GM21825 (cell line): ENCODE measurements at regions not wholly inside any gene's neighbourhood (a gene's known extent, or its start where the extent isn't known, plus 50 kb on each side); places are given as distances from the start of the nearest gene placed in this dataset.

Source experiments
- ATAC-seq: cut with Tn5 transposase; IDR thresholded peaks from one replicate; pipeline ENCODE4 v1.9.1; 2021; ENCODE audit warnings: mild to moderate bottlenecking, moderate library complexity; ENCODE audit not compliant: unreplicated experiment

DNA sequence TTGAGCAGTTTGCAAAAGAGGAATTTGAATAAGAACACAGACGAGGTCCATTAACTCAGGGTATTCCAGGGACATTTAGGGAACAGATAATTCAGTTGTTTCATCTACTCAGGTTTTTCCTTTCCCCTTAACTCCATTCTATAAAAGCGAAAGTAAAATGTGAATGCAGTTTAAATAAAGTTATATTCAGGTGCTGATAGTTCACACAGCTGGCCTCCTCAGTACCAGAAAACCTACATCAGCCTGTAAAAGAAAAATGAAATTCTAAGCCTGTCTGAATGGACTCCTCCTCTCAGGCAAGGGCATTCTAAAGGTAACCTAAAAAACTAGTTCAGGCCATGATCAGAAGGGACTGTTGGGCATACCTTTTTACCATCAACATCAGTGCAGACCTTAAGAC, 873.8 kb downstream of the SUCLG1 start:
- no peak for ATAC-seq

DNA sequence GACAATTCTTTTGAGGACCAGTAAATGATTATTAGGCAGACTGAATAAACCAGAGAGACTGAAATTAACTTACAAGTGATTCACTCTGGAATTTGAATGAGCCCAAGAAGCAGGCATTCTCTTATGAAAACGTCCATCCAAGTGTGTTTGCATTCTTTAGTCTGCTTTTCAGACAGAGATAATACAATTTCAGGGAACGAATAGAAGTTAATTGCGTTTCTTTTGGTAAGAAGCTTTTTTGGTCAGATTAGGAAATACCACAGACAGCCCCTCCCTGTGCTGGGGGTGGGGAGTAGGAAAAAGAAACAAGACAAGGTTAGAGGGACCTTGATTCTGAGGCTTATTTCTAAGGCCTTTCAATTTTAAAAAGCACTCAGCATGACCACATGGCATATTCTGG, 874.4 kb downstream of the SUCLG1 start:
- no peak for ATAC-seq

DNA sequence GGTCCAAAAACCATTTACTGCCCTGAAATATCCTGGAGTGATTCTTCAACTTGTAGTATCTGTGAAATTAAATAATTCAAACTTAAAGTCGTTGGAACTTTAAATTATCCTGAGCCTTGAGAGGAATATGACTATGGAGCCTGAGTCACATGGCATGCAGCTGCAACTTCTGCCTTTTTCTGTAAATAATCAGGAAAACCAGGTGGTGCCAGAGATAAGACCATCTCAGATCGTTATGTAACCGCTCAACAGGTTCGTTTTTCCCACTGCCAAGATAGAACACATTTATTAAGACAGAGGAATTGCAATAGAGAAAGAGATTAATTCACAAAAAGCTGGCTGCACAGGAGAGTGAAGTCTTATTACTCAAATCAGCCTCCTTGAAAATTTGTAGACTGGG, 876.5 kb downstream of the SUCLG1 start:
- no peak for ATAC-seq

DNA sequence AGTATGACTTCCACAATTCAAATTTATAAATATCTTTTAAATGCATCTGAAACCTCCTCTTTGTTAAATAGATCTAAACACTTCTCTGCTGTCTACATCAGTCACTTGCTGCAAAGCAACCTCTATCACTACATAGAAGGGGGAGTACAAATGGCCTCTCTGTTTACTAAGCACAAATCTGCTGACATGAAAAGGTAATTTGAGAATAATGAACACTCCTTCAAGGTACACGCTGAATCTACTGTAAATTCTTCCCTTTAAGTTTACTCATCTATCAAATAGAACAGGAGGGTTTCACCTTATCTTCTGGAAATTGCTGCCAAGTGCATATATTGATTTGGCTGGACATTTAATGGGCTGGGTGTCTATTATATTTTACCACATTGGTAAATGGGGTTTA, 879.6 kb downstream of the SUCLG1 start:
- ATAC-seq, result no peak

DNA sequence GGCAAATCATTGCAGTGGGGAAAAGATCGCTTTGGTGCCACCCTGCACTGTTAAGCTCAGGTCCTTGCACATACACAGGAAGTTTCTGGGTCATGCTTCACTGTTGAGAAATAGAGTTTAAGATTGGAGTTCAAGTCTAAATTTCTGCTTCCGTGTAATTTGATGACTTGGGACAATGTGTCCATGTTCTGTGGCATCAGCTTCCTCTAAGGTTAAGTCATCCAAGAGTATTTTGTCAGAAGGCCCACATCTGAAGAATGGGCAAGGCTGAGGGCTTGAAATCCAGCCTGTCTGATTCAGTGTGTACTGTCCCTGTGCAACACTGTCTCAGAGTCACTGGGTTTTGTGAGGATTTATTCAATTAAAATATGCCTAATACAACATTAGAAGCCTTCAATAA, 880.7 kb downstream of the SUCLG1 start:
- ATAC-seq, result no peak

DNA sequence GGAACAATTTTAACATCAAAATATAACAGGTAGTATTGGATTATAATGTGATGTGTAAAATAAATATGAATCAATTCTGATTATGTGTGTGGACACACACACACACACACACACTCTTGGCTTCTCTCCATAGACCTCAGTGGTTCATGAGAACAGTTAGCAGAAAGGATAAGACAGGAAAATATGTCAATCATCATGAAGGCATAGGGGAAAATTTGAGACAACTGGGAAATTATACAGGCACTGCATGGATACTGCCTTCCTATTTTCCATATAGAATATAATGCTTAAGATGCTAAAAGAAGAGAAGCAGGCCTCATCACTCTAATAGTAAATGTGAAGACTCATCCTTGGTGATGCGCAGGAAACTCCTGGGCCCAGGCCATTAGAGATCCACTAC, 884.5 kb downstream of the SUCLG1 start:
- ATAC-seq, result no peak

DNA sequence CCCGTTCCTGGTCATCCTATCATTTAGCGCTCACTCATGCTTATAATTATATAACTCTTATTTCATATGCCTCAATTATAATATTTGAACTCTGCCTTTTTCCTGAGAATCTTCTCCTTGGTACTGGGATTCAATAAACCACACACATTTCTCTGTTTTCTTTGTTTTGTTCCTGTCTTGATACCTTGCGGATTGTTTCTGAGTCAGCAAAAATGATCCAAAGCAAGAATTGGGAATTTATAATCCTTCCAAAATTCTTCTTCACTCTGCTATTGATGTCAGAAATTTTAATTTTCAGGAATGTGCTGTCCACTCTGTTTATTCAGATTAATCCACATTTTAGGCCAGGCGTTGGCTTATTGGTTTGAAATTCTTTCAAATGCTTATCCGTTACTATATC, 886.0 kb downstream of the SUCLG1 start:
- no peak for ATAC-seq

DNA sequence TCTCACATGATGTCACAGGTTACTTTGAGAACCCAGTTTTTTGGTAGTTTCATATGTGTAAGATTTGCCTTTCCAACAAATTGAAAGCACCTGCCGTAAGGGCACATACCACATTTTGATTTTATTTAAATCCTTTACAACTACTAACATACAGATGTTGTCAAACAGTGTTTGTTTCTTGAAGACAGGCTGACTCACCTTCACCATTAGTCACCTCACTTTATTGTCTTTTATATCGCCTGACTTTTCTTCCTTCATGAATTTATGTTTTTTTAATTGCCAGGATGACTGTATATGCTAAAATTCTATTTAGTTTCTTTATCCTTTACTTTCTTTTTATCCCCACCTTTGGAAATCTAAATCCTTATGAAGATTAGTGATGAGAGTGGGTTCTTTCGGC, 886.7 kb downstream of the SUCLG1 start:
- no peak for ATAC-seq

DNA sequence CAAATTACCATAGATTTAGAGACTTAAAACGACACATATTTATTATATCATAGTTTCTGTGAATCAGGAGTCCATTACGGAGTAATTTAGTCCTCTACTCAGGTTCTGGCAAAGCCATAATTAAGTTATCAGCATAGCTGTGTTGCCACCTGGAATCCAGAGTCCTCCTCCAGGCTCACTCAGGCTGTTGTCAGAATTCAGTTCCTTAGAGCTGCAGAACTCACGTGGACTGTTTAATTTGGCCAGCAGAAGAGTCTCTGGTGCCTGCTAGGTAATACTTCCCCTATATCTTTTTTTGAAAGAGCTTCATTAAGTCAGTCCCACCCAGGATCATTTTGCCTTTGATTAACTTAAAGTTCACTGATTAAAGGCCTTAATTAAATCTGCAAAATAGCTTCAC, 891.5 kb downstream of the SUCLG1 start:
- ATAC-seq, result no peak

DNA sequence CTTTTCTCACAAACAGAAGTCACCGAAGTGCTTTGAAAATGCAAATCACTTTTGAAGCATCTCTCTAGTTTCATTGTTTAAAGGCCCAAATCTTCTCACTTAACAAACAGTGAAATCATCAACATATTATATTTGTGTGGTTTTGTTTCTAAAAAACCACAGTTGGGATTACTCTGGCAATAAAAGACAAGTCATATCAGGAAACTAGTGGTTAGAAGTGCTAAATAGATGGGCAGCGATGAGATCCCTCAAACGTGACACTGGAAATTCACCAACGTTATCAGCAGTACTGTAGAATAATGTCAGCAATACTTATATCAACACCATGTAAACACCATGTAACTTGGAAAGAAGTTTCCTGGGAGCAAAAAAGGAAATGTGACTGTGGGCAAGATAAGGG, 893.5 kb downstream of the SUCLG1 start:
- ATAC-seq, result no peak

DNA sequence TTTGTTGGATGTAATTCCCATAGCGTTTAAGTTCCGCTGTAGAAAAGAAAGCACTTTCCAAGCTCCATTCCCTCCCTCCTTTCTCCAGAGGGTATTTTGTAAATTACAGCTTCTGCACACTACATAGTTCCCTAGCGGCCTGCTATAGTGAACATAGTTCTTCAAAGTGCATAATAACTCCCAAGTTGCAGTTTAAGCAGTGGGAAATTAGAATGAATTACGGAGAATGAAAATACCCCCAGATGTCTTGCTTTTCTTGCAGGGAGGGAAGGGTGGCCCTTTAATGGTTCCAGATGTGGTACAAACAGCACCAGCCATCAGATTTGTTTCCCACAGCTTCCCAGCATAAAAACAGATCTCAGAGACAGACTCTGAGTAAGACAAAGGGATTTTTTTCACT, 893.9 kb downstream of the SUCLG1 start:
- no peak for ATAC-seq

DNA sequence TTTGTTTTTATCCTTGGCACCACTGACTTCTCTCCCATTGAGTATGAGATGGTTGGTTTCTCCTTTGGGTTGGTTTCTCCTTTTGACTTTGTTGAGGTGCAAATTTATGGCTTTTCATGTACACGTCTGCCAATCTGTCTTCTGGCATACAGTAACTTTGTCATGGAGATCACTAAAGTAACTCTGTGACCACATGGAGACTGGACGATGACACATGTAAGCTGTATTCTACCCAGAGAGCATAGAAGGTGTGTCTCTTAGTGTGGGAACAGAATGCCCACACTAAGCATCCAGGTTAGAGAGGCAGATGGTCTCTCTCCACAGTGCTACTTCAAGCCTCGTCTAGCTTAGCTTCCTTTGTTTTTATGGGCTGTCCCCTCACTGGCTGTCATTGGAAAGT, 897.5 kb downstream of the SUCLG1 start:
- ATAC-seq, result no peak

DNA sequence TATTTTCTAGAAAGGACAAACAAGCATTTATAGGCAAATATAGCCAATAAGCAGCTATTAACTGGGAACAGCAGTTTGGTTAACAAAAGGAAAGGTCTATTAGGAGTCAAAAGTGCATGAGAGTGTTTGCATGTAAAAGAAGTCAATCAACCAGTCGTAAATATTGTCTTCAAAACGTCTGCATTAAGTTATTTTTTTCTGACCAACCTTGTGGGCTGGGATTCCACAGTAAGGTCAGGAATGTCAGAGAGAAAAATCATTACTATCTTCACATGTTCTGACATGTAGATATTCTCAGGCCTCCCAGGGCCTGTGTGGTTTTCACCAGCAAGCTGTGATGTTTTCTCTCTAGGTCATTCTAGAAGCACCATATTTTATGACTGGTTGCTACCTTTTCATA, 922.5 kb downstream of the SUCLG1 start:
- no peak for ATAC-seq

DNA sequence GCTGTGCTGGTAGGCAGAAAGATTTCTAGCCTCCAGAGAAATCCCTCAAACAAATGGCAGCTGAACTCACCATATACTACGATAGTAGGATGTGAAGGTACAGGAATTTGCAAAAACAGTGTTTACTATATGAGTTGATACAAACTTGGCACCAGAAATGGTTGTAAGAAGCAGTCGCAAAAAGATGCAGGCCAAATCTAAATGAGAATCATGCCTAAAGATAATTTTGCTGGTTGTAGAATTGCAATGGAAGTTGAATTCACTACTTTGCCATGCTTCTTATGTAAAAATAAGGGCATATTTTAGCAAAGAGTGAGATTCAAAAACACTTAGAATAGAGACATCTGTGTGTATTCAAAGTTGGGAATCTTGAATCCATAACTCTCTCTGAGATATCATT, 924.7 kb downstream of the SUCLG1 start:
- no peak for ATAC-seq

DNA sequence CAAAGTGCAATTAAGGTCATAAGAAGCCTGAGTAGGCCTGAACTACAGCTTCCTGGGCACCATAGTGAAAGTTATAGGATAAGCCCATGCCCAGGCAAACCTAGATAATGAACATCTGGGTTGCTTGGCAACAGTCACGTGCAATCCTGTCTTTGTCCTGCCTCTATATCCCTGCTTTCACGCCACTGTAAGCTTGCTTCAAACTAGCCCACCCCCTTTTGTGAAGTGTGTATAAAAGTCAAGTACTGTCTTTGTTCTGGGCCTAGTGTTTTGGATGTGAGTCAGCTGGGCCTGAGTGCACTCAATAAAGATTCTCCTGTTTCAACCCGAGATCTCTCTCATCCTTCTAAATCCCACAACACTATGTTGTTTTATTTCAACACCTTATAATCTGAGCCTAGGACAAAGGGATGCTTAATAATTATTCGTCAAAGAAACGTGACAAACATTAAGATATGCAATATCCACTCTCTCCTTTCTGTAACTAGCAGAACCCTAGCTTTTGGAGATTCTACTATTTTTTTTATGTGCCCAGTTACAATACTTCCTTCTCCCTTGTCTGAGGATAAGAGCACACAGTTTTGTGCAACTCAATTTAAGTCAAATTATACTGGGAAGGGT, 927.8 kb downstream of the SUCLG1 start:
- no peak for ATAC-seq

DNA sequence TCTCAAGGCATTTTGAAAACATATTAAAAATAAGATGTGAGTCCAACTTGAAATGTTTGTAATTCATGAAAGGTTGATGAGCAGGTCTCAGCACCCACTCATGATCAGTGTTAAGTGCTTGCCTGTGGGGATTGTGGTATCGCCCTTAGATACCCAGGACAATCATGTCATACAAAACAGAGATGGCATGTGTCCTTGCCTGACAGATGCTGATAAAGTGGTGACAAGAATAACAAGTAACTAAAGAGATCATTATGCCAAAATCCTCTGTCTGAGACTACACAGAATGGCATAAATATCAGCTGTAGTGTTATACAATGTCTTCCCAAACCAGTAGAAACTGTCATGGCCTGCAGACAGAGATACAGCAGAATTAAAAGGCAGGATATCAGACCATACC, 930.3 kb downstream of the SUCLG1 start:
- no peak for ATAC-seq

DNA sequence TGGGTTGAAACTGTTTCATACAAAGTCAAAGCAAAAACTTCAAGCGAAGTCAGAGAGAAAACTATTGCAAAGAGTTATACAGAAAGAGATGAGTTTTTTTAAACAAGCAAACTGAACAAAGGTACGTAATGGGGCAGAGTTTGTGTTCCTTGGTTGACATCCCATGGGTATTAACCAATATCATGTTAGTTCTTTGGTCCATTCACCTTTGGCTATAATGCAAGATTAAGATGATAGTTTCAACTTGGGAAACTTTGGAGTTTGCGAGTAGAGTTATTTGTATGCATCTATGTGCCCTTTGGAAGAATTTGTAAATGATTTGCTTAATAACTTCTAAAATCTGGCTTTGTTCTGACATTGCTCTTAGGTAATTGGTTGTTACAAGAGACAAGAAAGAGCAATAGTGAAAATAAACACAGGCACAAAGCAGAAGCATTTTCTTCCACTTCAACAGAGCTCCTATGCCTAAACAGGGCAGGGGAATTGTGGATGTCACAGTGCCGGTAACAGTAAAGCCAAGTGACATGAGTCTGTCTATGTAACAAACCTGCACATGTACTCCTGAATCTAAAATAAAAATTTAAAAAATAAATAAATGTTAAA, 936.1 kb downstream of the SUCLG1 start:
- ATAC-seq, result no peak

DNA sequence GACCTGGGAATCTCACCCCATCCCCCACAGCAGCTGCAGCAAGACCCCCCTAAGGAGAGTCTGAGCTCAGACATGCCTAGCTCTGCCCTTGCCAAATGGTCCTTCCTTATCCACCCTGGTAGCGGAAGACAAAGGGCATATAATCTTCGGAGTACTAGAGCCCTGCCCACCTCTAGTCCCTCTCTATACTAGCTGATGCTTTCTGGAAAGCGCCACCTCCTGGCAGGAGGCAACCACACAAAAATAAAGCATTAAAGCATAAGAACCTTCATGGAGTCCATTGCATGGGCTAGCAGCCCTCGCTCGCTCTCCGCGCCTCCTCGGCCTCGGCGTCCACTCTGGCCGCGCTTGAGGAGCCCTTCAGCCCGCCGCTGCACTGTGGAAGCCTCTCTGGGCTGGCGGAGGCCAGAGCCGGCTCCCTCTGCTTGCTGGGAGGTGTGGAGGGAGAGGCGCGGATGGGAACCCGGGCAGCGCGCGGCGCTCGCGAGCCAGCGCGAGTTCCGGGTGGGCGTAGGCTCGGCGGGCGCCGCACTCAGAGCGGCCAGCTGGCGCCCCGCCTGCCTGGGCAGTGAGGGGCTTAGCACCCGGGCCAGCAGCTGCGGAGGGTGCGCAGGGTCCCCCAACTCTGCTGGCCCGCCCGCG, 941.2 kb downstream of the SUCLG1 start:
- no peak for ATAC-seq

DNA sequence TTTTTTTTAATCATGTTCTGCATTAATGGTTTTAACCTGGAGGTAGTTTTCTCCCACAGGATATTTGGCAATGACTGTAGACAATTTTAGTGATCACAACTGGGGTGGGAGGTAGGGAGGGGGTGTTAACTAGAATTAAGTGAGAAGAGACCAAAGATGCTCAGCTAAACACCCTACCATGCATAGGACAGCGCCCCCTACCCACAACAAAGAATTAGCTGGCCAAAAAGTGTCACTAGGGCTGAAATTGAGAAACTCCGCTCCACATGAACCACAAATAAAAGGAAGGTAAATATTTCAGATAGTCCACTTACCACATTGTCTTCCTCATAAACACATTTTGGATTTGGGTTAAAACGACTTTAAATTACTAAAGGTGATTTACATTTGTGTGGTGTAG, 942.6 kb downstream of the SUCLG1 start:
- no peak for ATAC-seq

DNA sequence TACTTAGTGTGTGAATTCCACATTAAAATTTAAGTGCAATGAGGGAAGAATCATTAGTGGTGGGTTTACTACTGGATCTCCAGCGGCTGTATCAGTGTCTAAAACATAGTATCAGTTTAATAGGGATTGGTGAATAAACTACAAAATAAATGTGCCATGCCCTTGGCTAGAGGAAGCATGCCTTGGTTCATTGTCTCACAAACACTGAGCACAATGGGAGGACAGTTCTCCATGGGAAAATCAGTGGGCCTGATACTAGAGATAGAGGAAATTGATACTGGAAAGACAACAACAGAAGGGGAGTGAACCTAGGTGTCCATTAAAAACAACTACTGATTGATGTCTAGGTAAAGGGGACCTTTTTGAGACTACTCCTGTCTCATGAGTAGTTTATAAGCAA, 971.6 kb downstream of the SUCLG1 start:
- ATAC-seq, result no peak

DNA sequence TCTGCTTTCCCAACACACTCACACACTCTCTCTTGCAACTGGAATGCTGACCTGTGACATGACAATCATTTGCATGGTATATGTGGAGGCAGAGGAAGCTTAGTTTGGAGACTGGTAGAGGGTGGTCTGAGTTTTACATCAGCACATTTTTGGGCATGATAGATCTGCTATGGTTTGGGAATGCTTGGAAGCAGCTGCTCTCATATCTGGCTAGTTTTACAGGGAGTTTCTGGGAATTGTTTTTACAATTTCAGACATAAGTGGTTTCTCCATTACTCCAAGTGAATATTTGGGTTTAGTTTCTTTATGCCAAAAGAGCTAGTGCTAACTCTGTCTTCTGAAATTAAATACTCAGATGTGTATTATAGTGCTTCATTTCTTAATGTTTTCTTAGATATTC, 977.6 kb downstream of the SUCLG1 start:
- no peak for ATAC-seq

DNA sequence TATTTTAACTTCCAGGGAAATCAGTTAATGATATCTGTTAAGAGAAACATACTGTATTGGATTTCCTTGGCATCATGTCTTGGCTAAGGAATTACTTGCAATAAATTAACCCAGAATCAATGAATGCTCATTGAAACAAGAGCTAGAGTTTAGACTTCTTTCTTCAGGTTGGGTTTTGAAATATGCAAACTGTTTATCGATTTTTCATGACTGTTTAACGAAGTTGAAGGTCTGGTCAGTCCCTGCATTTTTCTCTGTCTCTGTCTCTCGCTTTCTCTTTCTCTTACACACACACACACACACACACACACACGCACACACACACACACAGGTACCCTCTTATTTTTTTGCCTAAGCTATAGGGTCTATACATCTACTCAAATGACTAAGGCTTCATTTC, 981.0 kb downstream of the SUCLG1 start:
- ATAC-seq, result no peak

DNA sequence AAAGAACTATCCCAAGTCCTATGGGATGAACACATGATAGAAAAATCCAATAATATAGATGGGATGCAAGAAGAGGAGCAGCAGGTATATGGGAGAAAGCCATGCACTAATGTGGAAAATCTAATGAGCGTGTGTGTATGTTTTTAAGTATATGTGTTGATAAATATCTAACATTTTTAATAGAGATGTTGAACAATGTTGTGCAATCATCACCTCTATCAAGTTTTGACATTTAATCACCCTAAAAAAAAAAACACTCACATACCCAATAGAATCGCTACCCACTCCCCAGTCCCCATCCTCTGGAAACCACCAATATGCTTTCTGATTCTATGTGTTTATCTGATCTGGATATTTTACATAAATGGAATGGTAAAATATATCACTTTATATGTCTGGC, 983.7 kb downstream of the SUCLG1 start:
- no peak for ATAC-seq
